ENCODE measurements at regions not wholly inside any gene's neighbourhood (a gene's known extent, or its start where the extent isn't known, plus 50 kb on each side); places are given as distances from the start of the nearest gene placed in this dataset.
A peak's percentile ranks its signal among the peaks of the same experiment; 100 is the strongest.
"Not testable (repeated sequence)": the region's sequence is repeated elsewhere in the genome, so short reads cannot be mapped to it uniquely, and the experiment has no call there.

DNA sequence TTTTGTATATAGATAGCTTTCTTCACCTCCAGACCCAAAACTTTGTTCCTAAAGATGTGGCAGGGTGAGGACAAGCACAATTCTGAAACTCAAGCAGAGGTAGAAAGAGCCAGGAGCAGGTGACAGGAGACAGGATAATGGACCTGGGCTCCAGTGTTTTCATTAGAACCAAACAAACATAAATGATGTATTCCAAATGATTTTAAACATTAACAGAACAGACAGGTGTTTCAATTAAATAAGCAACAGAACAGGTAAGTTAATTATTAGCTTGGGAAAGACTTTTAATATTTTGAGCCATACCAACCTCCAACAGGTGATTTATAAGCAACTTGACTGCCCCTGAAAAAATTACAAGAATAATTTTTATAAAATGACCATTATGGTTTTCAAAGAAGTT lies 459.4 kb upstream of the LCORL start:
- DNase-seq (ENCODE audit: low read depth, low spot score) = no peak

- DNase-seq (ENCODE audit: low read depth, low spot score) = no peak
Measured at GRCh38 chr4:18480342-18480741, 458.8 kb upstream of the LCORL start.

DNA sequence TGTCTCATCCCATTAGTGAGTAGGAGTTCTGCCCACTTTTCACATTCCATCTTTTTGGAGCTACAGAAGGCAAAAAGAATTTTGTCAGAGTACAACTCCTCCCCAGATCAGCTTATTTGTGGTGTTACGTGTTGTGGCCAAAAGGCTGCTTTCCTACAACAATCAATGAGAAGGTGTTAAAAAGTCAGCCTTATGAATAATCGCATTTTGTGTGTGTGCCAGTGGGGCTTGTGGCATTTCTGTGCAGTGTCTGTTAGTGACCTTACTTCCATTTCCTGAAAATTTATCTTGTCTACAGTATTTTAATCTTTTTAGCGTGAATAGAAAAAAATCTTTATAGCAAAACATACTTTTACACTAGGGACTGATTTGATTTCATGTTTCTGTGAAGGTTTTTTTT lies 458.3 kb upstream of the LCORL start:
- DNase-seq (ENCODE audit: low read depth, low spot score) = no peak

DNA sequence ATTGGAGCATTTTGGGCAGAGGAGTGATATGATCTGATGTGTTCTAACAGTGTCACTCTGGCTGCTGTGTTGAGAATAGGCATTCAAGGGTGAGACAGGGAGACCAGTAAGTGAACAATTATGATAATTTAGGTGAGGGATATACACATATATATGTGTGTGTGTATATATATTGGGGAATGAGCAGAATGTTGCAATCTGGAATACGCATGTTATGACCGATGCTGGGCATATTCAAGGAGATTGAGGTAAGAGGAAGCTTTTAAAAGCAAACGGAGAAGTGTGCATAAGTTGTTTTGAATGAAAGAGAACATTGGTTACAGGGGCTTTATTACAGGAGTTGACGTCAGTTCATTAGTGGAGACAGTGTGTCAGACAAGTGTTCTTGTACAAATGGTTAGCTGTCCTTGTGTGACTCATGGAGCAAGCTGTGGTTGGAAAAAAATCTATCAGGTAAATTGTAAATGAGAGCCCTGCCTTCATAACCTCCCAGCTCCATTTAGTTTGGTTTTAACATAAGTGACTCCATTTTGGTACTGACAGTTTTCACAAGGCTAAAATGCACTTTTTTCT lies 442.5 kb upstream of the LCORL start:
- no peak for DNase-seq (ENCODE audit: low read depth, low spot score)

GRCh38 chr4:18458465-18458864 lies 436.9 kb upstream of the LCORL start:
- DNase-seq (ENCODE audit: low read depth, low spot score) = no peak

DNA sequence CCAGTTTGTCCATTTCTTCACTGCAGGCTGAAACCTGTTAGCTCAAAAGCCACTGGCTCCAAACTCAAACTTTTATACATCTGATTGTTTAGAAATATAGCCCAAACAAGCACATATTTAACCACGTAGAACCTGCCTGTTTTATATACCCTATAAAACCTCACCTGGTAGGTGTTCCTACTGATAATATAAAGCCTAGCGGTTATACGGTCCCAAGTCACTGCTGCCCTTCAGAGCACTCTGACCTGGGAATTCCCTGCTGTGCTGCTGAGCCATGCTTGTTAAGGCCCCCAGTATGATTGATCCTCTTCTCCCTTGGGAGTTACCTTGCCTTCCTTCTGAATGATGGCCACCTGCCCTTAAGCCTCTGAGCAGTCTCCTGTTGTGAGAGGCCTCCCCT lies 432.8 kb upstream of the LCORL start:
- DNase-seq (ENCODE audit: low read depth, low spot score) = no peak

- DNase-seq (ENCODE audit: low read depth, low spot score) = no peak
Measured at GRCh38 chr4:18445110-18445509, 423.6 kb upstream of the LCORL start.

GRCh38 chr4:18444206-18444605 lies 422.7 kb upstream of the LCORL start:
- no peak for DNase-seq (ENCODE audit: low read depth, low spot score)

- DNase-seq (ENCODE audit: low read depth, low spot score) = no peak
Measured at GRCh38 chr4:18442957-18443356, 421.4 kb upstream of the LCORL start.

DNA sequence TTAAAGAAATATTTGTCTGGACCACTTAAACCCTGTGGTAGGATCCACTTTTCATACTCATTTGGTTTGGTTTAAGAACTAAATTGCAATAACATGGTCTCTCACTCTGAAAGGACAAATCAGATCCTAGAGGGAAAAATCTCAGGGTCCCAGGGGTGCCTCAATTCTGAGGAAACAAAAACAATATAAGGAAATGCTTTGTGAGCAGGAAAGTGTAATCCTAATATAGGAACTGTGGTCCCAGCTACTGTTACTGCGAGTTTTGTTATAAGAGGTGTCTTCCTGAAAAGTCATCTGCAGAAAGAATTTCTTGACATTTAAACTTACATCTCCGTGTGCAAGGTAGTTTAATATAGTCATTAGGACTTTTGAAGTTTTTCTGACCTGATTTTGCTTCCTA lies 420.1 kb upstream of the LCORL start:
- no peak for DNase-seq (ENCODE audit: low read depth, low spot score)

DNA sequence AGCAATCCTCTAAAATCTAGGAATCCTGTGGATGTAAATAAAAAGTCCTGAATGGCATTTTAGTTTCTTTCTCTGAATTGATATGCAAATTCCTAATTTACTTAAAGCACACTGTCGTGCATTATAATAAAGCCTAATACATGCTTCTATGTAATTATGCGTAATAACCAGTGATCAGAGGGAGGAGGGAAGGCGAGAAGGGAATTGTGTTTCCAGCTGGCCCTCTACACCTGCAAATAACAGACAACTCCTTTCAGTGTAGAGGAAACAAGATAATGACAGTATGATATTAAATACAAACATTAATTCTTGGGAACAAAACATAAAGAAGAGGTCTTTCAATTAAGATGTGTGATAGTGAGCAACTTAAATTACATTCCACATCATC lies 419.6 kb upstream of the LCORL start:
- no peak for DNase-seq (ENCODE audit: low read depth, low spot score)

GRCh38 chr4:18440527-18441202 lies 419.1 kb upstream of the LCORL start:
- peak; percentile 5 for DNase-seq (ENCODE audit: low read depth, low spot score)

DNA sequence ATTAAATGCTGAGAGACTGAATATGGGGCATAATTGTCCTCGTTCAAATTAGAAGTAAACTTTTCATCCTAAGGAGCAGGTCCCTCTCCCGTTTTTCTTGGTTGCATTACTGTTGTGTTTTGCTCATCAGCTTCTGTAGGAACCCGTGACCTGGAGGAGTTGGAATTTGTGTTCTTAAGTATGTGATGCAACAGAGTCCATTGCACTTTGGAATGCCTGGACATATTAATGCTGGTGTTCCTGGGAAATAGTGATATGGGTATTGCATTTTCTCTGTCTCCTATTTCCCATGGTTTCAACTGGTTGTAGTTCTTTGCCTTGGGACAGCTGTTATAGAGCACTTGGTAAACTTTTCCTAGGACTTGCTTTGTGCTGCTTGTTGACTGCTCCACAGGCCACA lies 417.8 kb upstream of the LCORL start:
- no peak for DNase-seq (ENCODE audit: low read depth, low spot score)

DNA sequence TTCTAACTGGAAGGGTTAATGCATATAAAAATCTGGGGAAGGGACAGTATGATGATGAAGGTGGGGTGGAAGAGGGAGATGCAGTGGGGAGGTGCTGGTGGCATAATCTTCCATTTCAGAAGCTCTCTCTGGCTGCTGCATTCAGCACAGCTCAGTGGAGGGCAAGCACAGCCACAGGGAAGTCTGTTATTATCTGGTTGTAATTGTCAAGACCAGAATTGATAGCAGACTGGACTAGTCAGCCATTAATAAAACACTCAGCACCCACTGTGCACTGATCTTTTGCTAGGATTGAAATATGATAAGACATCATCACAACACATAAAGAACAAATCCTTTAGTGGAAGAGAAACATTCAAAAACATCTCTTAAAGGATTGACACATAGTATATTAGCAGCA lies 414.2 kb upstream of the LCORL start:
- DNase-seq (ENCODE audit: low read depth, low spot score) = no peak

- DNase-seq (ENCODE audit: low read depth, low spot score) = peak; percentile 13
Measured at GRCh38 chr4:18422685-18423084, 401.1 kb upstream of the LCORL start.

DNA sequence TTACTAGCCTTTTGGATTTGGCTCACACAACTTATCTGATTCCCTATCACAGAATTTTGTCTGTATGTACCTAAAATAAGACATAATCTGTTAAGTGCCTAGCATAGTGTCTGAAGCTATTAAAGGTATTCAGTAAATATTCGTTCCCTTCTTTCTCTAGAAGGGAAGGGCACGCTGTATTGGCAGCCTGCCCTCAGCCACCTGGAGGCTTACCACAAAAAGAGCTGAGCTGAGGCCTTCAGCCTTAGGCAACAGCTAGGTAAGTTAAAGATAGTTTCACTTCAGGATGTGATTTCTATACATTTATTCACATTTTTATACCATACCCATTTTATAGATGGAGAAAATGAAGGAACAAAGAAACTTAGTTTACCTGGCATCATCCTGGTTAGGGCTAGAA lies 400.0 kb upstream of the LCORL start:
- no peak for DNase-seq (ENCODE audit: low read depth, low spot score)

DNA sequence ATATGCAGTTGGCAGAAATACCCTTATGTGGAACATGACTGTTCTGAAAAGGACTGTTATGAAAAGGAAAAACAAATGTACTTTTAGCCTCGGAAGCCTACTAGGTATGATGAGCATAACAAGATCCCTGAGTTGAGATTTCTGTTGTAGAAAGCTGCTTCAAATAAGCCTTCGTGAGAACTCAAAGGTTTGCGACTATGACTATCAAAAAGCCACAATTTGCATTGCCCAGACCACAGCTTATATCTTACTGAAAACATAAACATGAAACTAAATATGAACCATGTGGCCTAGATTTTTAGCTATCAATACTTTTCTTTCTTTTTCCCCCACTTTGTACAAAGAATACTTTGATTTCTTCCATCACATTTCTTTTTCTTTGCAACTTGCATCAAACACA lies 398.2 kb upstream of the LCORL start:
- no peak for DNase-seq (ENCODE audit: low read depth, low spot score)

DNA sequence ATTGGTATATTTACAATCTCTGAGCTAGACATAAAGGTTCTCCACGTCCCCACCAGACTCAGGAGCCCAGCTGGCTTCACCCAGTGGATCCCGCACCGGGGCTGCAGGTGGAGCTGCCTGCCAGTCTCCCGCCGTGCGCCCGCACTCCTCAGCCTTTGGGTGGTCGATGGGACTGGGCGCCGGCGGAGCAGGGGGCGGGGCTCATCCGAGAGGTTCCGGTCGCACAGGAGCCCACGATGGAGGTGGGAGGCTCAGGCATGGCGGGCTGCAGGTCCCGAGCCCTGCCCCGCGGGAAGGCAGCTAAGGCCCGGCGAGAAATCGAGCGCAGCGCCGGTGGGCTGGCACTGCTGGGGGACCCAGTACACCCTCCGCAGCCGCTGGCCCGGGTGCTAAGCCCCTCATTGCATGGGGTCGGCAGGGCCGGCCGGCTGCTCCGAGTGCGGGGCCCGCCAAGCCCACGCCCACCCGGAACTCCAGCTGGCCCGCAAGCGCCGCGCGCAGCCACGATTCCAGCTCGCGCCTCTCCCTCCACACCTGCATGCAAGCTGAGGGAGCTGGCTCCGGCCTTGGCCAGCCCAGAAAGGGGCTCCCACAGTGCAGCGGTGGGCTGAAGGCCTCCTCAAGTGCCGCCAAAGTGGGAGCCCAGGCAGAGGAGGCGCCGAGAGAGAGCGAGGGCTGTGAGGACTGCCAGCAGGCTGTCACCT lies 396.8 kb upstream of the LCORL start:
- DNase-seq (ENCODE audit: low read depth, low spot score) = peak; percentile 60

DNA sequence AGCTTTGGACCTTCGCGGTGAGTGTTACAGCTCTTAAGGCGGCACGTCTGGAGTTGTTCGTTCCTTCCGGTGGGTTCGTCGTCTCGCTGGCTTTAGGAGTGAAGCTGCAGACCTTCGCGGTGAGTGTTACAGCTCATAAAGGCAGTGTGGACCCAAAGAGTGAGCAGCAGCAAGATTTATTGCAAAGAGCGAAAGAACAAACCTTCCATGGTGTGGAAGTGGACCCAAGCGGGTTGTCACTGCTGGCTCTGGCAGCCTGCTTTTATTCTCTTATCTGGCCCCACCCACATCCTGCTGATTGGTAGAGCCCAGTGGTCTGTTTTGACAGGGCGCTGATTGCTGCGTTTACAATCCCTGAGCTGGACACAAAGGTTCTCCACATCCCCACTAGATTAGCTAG lies 396.1 kb upstream of the LCORL start:
- DNase-seq (ENCODE audit: low read depth, low spot score) = not testable (repeated sequence)

GRCh38 chr4:18406264-18406663 lies 384.7 kb upstream of the LCORL start:
- DNase-seq (ENCODE audit: low read depth, low spot score) = no peak

GRCh38 chr4:18405054-18405453 lies 383.5 kb upstream of the LCORL start:
- no peak for DNase-seq (ENCODE audit: low read depth, low spot score)

GRCh38 chr4:18404642-18405041 lies 383.1 kb upstream of the LCORL start:
- no peak for DNase-seq (ENCODE audit: low read depth, low spot score)

GRCh38 chr4:18403327-18403726 lies 381.8 kb upstream of the LCORL start:
- DNase-seq (ENCODE audit: low read depth, low spot score) = no peak
